ENCODE measurements at regions not wholly inside any gene's neighbourhood (a gene's known extent, or its start where the extent isn't known, plus 50 kb on each side); places are given as distances from the start of the nearest gene placed in this dataset.

- TF ChIP-seq CTCF (conservative IDR thresholded peaks at IDR 0.05; ENCODE audit: low read depth in 2 of 2) (no peak), POLR2AphosphoS5 (IDR thresholded peaks at IDR 0.05; ENCODE audit: low read depth) (no peak), EZH2 (IDR thresholded peaks at IDR 0.05; ENCODE audit: low read depth, unreplicated experiment) (no peak), JUNB (IDR thresholded peaks at IDR 0.05; ENCODE audit: unreplicated experiment) (no peak), REST (IDR thresholded peaks at IDR 0.05; ENCODE audit: unreplicated experiment) (no peak), NANOG (IDR thresholded peaks at IDR 0.05; ENCODE audit: borderline replicate concordance) (no peak), ZNF114 (CRISPR knock-in tag; IDR thresholded peaks at IDR 0.05) (no peak), CREB1 (CRISPR knock-in tag; IDR thresholded peaks at IDR 0.05; ENCODE audit: low read depth) (no peak), STAT1 (IDR thresholded peaks at IDR 0.05; ENCODE audit: unreplicated experiment) (no peak), EZH2phosphoT487 (IDR thresholded peaks at IDR 0.05; ENCODE audit: unreplicated experiment) (no peak), ZNF331 (CRISPR knock-in tag; IDR thresholded peaks at IDR 0.05; ENCODE audit: low read depth) (no peak)
- TF ChIP-seq, protein P1, sequence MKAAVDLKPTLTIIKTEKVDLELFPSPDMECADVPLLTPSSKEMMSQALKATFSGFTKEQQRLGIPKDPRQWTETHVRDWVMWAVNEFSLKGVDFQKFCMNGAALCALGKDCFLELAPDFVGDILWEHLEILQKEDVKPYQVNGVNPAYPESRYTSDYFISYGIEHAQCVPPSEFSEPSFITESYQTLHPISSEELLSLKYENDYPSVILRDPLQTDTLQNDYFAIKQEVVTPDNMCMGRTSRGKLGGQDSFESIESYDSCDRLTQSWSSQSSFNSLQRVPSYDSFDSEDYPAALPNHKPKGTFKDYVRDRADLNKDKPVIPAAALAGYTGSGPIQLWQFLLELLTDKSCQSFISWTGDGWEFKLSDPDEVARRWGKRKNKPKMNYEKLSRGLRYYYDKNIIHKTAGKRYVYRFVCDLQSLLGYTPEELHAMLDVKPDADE (IDR thresholded peaks at IDR 0.05): no peak
- TF ChIP-seq, protein P2, sequence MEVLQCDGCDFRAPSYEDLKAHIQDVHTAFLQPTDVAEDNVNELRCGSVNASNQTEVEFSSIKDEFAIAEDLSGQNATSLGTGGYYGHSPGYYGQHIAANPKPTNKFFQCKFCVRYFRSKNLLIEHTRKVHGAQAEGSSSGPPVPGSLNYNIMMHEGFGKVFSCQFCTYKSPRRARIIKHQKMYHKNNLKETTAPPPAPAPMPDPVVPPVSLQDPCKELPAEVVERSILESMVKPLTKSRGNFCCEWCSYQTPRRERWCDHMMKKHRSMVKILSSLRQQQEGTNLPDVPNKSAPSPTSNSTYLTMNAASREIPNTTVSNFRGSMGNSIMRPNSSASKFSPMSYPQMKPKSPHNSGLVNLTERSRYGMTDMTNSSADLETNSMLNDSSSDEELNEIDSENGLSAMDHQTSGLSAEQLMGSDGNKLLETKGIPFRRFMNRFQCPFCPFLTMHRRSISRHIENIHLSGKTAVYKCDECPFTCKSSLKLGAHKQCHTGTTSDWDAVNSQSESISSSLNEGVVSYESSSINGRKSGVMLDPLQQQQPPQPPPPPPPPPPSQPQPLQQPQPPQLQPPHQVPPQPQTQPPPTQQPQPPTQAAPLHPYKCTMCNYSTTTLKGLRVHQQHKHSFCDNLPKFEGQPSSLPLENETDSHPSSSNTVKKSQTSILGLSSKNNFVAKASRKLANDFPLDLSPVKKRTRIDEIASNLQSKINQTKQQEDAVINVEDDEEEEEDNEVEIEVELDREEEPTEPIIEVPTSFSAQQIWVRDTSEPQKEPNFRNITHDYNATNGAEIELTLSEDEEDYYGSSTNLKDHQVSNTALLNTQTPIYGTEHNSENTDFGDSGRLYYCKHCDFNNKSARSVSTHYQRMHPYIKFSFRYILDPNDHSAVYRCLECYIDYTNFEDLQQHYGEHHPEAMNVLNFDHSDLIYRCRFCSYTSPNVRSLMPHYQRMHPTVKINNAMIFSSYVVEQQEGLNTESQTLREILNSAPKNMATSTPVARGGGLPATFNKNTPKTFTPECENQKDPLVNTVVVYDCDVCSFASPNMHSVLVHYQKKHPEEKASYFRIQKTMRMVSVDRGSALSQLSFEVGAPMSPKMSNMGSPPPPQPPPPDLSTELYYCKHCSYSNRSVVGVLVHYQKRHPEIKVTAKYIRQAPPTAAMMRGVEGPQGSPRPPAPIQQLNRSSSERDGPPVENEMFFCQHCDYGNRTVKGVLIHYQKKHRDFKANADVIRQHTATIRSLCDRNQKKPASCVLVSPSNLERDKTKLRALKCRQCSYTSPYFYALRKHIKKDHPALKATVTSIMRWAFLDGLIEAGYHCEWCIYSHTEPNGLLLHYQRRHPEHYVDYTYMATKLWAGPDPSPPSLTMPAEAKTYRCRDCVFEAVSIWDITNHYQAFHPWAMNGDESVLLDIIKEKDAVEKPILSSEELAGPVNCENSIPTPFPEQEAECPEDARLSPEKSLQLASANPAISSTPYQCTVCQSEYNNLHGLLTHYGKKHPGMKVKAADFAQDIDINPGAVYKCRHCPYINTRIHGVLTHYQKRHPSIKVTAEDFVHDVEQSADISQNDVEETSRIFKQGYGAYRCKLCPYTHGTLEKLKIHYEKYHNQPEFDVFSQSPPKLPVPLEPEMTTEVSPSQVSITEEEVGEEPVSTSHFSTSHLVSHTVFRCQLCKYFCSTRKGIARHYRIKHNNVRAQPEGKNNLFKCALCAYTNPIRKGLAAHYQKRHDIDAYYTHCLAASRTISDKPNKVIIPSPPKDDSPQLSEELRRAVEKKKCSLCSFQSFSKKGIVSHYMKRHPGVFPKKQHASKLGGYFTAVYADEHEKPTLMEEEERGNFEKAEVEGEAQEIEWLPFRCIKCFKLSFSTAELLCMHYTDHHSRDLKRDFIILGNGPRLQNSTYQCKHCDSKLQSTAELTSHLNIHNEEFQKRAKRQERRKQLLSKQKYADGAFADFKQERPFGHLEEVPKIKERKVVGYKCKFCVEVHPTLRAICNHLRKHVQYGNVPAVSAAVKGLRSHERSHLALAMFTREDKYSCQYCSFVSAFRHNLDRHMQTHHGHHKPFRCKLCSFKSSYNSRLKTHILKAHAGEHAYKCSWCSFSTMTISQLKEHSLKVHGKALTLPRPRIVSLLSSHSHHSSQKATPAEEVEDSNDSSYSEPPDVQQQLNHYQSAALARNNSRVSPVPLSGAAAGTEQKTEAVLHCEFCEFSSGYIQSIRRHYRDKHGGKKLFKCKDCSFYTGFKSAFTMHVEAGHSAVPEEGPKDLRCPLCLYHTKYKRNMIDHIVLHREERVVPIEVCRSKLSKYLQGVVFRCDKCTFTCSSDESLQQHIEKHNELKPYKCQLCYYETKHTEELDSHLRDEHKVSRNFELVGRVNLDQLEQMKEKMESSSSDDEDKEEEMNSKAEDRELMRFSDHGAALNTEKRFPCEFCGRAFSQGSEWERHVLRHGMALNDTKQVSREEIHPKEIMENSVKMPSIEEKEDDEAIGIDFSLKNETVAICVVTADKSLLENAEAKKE (CRISPR knock-in tag; IDR thresholded peaks at IDR 0.05): no peak
These were observed 145.8 kb downstream of the DNAJB6 start for GRCh38 chr7:157482517-157483087.

Measured in GM23338 (cell line).